ENCODE measurements at regions not wholly inside any gene's neighbourhood (a gene's known extent, or its start where the extent isn't known, plus 50 kb on each side); places are given as distances from the start of the nearest gene placed in this dataset.

GRCh38 chr13:40878321-40878720 lies 88.9 kb downstream of the SLC25A15 start:
- Mint-ChIP-seq H3K27ac (ENCODE audit: unreplicated experiment) (no peak overlapping the region), H3K4me1 (ENCODE audit: low read depth) (peaks cover 9% of the 10 kb centered on the region), H3K9me3 (ENCODE audit: low read depth) (peaks cover 28% of the 10 kb centered on the region), H3K36me3 (ENCODE audit: low read depth) (peaks cover 34% of the 10 kb centered on the region), H3K27me3 (ENCODE audit: low read depth) (no peaks in the 10 kb centered on the region), H3K4me3 (ENCODE audit: unreplicated experiment) (no peak overlapping the region)
- no peak for DNase-seq (ENCODE audit: low spot score)
- TF ChIP-seq, protein P1, sequence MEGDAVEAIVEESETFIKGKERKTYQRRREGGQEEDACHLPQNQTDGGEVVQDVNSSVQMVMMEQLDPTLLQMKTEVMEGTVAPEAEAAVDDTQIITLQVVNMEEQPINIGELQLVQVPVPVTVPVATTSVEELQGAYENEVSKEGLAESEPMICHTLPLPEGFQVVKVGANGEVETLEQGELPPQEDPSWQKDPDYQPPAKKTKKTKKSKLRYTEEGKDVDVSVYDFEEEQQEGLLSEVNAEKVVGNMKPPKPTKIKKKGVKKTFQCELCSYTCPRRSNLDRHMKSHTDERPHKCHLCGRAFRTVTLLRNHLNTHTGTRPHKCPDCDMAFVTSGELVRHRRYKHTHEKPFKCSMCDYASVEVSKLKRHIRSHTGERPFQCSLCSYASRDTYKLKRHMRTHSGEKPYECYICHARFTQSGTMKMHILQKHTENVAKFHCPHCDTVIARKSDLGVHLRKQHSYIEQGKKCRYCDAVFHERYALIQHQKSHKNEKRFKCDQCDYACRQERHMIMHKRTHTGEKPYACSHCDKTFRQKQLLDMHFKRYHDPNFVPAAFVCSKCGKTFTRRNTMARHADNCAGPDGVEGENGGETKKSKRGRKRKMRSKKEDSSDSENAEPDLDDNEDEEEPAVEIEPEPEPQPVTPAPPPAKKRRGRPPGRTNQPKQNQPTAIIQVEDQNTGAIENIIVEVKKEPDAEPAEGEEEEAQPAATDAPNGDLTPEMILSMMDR (IDR thresholded peaks at IDR 0.05) = no peak

DNA sequence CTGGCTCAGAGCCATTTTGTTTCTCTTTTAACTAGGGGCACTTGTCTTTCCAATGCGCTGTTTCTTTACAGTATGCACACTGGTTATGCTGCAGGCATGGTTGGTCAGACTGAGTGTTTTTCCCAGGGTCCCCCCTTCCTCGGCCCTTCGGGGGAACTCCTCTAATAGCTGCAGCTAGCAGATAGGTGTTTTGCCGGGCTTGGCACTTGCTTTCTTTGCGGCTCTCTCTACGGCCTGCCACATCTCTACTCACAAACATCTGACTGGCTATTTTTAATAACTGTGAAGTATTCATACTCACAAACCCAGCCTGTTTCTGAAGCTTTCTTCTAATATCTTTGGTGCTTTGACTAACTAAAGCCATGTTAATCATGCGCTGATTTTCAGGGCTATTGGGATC lies 89.4 kb downstream of the SLC25A15 start:
- no peak overlapping the region for H3K4me3 Mint-ChIP-seq (ENCODE audit: unreplicated experiment)
- TF ChIP-seq, protein P1 (IDR thresholded peaks at IDR 0.05) = no peak
- peaks cover 24% of the 10 kb centered on the region for H3K9me3 Mint-ChIP-seq (ENCODE audit: low read depth)
- no peak for DNase-seq (ENCODE audit: low spot score)
- H3K4me1 Mint-ChIP-seq (ENCODE audit: low read depth) = peaks cover 9% of the 10 kb centered on the region
- H3K27ac Mint-ChIP-seq (ENCODE audit: unreplicated experiment) = no peak overlapping the region
- H3K36me3 Mint-ChIP-seq (ENCODE audit: low read depth) = peaks cover 32% of the 10 kb centered on the region
- no peaks in the 10 kb centered on the region for H3K27me3 Mint-ChIP-seq (ENCODE audit: low read depth)
